KOPT-K1 (cell line): ENCODE measurements at regions not wholly inside any gene's neighbourhood (a gene's known extent, or its start where the extent isn't known, plus 50 kb on each side); places are given as distances from the start of the nearest gene placed in this dataset.
A peak's percentile ranks its signal among the peaks of the same experiment; 100 is the strongest.
"Not testable (repeated sequence)": the region's sequence is repeated elsewhere in the genome, so short reads cannot be mapped to it uniquely, and the experiment has no call there.

Experiments
- H3K27ac ChIP-seq: fragments of 200-600 bp; sonication (generic); 2 replicates; pipeline ENCODE4 v1.5.1; 2016; ENCODE audit warnings: antibody characterized with exemption, mild to moderate bottlenecking, low read depth, low read length; ENCODE audit not compliant: poor library complexity, severe bottlenecking
- H3K36me3 ChIP-seq: fragments of 200-600 bp; sonication (generic); 2 replicates; pipeline ENCODE4 v1.5.1; 2017; ENCODE audit warnings: antibody characterized with exemption, mild to moderate bottlenecking, low read length, moderate library complexity; ENCODE audit not compliant: insufficient read depth
- H3K9me3 ChIP-seq: fragments of 200-600 bp; sonication (generic); 2 replicates; pipeline ENCODE4 v1.5.1; 2017; ENCODE audit warnings: antibody characterized with exemption, low read length, mild to moderate bottlenecking; ENCODE audit not compliant: insufficient read depth, poor library complexity, severe bottlenecking

DNA sequence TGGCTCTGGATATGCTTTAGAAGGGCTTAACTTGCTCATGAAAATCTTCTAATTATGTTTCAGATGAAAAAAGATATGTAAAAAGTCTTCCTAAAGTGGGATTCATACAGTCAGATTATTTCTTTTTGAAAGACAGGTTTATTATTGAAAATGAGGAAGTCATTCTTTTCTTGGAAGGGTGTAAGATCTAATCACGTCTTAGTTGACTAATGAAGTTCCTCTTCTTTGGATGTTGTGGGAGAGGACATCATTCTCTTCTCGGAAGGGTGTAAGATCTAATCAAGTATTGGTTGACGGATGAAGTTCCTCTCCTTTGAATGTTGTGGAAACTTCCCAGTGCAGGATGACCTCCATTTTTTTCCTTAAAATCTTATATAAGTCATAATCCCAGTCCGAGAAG, 74.9 kb downstream of the ALG10 start:
- Histone ChIP-seq H3K27ac (no peak overlapping the region), H3K9me3 (no peaks in the 10 kb centered on the region), H3K36me3 (no peaks in the 10 kb centered on the region)

DNA sequence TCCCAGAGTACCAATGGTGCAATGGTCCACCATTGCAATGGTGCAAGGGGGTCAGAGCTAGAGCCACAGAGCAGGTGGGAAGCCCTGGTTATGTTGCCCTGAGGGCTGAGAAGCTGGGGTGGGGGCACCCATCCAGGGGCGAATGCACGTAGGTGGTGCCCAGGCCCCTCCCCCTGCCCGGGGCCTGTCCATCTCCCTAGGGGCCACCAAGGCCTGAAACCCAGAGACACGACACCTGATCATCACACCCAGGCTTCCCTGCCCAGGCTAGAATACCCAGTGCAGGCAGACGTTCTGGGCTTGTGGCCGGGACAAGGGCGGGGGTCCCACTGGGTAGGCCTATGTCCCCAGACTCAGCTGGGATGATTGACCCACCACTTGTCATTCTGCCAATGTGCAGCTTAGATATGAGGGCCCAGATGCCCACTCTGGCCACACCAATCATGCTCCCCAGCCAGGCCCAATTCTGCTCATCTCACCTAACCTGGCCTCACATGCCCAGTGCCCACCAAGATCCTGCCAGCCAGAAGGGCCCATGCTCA, 83.2 kb downstream of the ALG10 start:
- no peak overlapping the region for H3K27ac ChIP-seq
- no peaks in the 10 kb centered on the region for H3K36me3 ChIP-seq
- peaks cover 9% of the 10 kb centered on the region for H3K9me3 ChIP-seq

DNA sequence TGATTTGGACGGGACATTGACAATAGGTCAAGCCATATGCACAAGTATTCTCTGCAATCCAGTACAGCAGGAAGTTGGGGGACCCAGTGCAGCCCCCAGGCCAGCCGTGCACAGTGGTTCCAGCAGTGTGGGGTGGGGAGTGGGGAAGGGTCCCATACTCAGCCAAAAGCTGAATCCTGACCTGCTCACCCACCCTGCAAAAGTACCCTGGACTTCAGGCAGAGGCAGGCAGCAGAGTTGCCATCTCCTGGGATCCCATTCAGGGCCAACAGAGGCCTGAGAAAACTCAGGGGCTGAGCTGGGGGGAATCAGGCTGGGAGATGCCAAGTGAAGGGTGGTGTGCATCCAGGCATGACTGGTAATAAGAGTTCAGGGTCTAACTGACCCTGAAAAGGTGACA, 83.9 kb downstream of the ALG10 start:
- H3K27ac ChIP-seq, result no peak overlapping the region
- H3K9me3 ChIP-seq, result peaks cover 9% of the 10 kb centered on the region
- H3K36me3 ChIP-seq, result no peaks in the 10 kb centered on the region

DNA sequence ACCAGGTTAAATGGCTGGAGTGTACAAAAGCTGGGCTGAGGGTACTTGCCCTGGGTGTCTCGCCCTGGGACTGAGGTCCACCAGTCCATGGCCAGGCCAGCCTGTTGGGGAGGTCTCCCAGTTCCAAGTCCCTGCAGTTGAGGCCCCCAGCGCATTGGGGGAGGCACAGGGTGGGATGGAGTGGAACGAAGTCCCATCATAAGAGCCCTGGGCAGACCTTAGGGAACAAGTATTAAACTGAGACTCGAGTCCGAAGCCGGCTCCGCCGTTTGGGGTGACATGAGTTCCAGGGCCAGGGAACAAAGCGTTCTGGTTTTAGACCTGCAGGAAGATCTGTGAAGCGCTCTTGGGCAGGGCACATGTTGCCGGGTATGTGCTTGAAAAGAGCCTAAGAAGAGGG, 84.7 kb downstream of the ALG10 start:
- Histone ChIP-seq H3K36me3 (no peaks in the 10 kb centered on the region), H3K9me3 (peaks cover 9% of the 10 kb centered on the region), H3K27ac (no peak overlapping the region)

DNA sequence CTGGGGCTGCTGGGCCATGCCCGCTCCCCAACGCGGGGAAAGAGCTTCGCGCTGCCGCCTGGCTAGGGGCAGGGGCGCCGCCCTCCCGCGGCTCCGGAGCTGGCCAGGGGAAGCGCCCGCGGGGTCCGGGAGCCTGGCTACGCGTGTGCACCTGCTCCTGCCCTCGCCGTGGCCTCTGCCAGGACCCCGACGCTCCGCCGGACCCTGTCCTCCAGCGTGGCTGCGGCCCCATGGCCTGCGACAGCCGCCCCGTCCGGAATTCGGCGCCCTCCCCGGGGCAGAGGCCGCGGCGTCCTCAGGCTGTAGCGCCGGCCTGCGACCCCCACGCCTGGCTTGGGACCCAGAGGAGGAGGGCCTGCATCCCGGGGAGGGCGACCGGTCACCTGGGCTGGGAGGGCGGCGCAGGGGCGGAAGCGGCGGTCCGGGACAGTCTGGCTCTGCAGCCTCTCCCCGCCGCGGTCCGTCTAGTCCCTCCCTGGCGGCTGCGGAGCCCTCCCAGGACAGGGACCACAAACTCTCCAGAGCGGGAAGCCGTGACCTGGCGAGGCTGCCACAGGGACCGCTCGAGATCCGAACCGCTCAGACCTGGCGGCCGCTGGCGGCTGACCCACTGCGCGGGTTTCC, 85.6 kb downstream of the ALG10 start:
- H3K36me3 ChIP-seq, result no peaks in the 10 kb centered on the region
- H3K27ac ChIP-seq, result no peak overlapping the region
- peaks cover 9% of the 10 kb centered on the region for H3K9me3 ChIP-seq

DNA sequence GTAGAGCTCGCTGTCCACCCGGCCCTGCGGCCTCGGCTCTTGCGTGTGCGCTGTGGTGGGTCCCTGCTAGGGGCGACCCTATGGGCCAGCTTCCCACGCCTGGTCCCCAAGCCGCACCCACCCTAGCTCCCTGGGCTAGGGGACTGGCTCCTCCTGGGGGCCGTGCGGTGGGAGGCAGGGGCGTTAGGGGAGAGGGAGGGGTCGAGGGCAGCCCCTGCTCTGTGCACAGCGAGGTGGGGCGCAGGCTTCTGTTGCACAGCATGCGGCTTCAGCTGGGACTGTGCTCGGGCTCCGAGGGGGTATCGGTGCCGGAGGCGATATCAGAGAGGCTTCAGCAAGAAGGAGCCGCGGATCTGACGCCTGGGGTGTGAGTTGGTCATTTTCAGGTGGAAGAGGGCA, 86.1 kb downstream of the ALG10 start:
- Histone ChIP-seq H3K9me3 (peaks cover 9% of the 10 kb centered on the region), H3K36me3 (no peaks in the 10 kb centered on the region), H3K27ac (no peak overlapping the region)

DNA sequence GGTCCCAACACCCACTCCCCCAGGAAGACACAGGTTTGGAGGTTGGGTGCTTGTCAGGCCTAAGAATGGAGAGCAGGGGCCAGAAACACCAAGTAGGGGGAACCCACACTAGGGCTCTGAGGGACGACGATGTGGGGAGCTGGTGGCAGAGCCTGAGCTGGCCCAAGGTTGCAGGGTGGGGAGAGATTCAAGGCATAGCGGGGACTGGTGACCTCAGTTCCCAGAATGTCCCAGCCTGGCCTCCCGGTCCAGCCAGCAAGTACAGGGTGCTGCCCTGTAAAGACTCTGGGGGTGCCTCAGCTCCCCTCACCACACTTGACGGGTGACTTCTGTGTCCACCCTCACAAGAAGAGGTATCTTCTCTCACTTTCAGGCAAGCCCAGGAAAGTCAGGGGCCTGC, 86.7 kb downstream of the ALG10 start:
- Histone ChIP-seq H3K9me3 (peaks cover 9% of the 10 kb centered on the region), H3K27ac (no peak overlapping the region), H3K36me3 (no peaks in the 10 kb centered on the region)

DNA sequence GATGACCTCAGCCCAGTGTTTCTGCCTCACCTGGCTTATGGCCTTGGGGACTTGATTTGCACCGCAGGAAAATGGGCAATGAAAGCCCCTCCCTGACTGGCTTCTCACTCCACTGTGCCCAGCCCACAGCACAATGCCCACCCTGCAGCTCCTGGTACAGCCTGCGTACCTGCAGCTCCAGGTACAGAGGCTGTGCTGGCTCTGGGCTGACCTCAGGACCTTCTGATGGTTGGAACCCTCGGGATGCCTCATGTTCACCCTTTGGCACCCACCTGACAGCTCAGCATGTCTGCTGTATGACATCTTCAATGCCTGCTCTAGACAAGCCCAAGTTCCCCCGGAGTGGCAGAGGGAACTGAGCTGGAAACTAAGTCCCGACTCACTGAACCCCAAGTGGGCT, 87.1 kb downstream of the ALG10 start:
- peaks cover 9% of the 10 kb centered on the region for H3K9me3 ChIP-seq
- no peak overlapping the region for H3K27ac ChIP-seq
- no peaks in the 10 kb centered on the region for H3K36me3 ChIP-seq

DNA sequence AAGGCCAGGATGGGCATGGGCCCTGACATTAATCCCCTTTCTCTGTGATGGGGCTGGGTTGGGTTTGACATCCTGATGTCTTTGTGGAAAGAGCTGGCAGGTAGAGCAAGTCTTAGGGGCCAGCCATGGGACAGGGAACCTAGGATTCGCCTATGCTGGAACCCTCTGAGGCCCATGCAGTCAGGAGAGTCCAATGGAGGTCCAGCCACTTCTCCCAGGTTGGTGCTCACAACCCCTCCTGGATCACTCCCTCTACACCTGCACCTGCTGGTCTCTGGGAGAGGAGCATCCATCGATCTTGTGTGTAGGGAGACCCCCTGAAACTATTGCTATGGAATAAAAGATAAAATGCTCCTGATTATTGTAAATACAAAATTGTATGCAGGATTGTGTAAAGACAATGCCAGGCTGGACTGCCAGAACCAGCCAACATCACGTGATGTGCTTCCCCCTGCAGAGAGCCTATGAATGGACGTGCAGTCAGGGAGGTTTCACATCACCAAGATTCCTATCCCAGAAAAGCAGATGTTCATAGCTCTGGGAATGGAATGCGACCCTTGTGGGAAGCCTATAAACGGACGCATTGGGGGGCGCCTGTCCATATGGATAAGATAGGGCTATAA, 87.7 kb downstream of the ALG10 start:
- H3K9me3 ChIP-seq, H3K36me3 ChIP-seq, H3K27ac ChIP-seq: not testable (repeated sequence)

DNA sequence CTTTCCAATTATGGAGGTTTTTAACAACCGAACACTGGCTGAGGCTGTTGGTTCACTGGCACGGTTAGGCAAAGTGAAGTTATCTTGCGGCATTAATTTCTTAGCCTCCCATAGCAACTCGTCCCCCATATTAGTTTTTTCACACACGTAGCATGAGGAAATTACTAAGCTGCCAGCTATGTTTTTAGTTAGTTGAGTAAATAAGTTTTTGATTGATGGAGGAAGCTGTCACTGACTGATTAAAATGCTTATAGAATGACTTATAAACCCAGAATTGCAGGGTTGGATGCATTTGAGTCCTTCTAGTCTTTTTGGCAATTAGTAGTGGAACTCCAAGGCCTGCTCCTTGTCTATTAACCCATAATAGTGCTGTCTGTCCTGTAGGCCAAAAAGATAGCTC, 97.1 kb downstream of the ALG10 start:
- no peaks in the 10 kb centered on the region for H3K9me3 ChIP-seq
- H3K36me3 ChIP-seq, result no peaks in the 10 kb centered on the region
- H3K27ac ChIP-seq, result no peak overlapping the region

DNA sequence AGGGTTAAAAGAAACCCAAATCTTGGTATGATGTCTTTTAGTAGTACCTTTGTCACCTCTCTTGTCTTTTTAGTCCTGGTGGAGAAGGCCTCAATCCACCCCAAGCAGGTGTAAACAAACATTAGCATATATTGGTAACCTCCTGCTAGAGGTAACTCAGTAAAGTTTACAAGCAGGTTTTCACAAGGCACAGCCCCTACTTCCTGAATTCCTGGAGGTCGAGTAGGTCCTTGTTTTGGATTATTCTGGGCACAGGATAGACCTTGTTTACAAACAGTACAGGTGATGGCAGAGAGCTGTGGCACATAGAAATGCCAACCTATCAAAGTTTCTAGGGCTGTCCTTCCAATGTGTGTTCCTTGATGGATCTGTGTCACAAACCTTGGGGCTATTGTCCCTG, 99.1 kb downstream of the ALG10 start:
- H3K27ac ChIP-seq, result no peak overlapping the region
- H3K9me3 ChIP-seq, result no peaks in the 10 kb centered on the region
- no peaks in the 10 kb centered on the region for H3K36me3 ChIP-seq

DNA sequence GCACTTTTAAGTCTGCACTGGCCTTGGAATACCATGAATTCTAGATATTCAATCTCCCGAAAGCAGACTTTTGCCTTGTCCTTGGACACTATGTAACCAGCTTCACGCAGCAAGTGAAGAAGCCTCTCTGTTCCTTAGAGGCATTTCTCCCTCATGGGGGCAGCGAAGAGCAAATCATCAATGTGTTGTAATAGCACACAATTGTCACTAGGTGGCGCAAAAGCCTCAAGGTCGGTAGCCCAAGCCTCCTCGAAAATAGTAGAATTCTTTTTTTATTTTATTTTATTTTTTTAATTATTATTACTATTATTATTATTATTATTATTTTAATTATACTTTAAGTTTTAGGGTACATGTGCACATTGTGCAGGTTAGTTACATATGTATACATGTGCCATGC, 100.8 kb downstream of the ALG10 start:
- H3K27ac ChIP-seq, H3K9me3 ChIP-seq, H3K36me3 ChIP-seq: not testable (repeated sequence)

DNA sequence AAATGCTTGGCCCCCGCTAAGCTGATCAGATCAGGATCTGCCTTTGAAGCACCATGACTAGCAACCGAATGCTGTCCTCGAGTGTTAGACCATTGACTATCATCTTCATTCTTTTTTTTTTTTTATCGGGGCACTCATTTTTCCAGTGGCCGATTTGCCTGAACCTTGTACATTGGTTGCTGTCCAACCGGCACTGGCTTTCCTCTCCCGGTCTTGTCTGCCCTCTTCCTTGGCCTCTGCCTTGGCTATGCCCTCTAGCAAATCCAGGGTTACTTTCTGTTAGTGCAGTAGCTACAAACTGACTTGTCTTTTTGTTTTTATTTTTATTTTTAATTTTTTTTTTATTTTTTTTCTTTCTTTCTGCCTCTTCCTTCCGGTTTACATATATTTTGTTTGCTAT, 102.3 kb downstream of the ALG10 start:
- no peaks in the 10 kb centered on the region for H3K36me3 ChIP-seq
- no peak overlapping the region for H3K27ac ChIP-seq
- no peaks in the 10 kb centered on the region for H3K9me3 ChIP-seq

DNA sequence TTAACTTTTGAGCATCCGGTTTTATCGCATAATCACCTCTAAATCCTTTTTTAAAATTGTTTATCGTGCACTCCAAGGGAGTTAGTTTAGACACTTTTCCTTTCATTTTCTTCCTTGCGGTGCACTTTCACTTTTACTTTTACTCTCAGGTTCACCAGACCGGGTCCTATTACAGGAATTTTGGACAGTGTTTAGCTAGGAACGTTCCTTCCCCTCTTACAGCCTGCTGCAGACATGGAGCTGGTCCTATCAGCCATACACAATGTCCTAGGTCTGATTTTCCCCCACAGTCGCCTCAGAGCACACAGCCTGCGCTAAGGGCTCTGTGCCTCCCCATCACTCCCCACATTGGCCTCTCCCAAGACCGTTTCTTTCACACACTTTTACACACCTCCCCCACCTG, 103.9 kb downstream of the ALG10 start:
- no peaks in the 10 kb centered on the region for H3K36me3 ChIP-seq
- peak overlapping the region; percentile 37 for H3K27ac ChIP-seq
- no peaks in the 10 kb centered on the region for H3K9me3 ChIP-seq

DNA sequence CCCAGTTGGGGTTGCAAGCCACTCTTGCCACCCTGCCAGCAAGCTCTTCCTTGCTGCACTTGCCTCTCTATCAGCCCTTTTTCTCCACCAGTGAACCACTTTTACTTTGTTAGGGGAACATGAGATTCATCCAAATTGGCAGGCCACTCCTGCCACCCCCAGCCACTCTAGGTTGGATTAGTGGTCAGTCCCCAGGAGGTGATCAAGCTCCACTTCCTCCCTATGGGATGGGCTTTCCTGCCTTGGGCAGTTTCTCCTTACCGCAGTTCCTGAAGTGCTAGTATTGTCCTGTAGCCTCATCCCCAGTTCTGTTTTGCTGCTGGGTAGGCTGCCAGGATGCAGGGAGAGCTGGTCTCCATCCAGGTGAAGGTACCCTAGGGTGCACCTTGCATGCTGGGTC, 104.5 kb downstream of the ALG10 start:
- Histone ChIP-seq H3K9me3 (no peaks in the 10 kb centered on the region), H3K36me3 (no peaks in the 10 kb centered on the region), H3K27ac (no peak overlapping the region)

DNA sequence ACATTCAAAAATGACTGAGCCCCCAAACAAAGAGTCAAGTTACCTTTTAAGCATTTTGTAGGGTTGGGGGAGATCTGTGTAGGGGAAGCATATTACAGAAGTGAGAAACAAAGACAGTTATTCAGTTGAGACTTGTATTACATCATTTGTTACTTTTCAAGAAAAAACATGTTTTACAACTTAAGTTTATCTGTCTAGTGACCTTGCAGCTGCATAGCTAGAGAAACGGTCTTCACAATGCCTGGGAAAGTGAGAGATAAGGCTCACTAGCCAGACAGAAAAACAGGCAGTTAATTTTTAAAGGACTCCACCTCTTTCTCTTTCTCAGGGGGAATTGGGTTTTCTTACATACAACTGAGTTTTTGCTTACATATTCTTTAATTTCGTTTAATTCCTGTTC, 105.1 kb downstream of the ALG10 start:
- not testable (repeated sequence) for H3K9me3 ChIP-seq, H3K36me3 ChIP-seq, H3K27ac ChIP-seq
